GM19023 (cell line): ENCODE measurements at regions not wholly inside any gene's neighbourhood (a gene's known extent, or its start where the extent isn't known, plus 50 kb on each side); places are given as distances from the start of the nearest gene placed in this dataset.
"Not testable (repeated sequence)": the region's sequence is repeated elsewhere in the genome, so short reads cannot be mapped to it uniquely, and the experiment has no call there.

Experiments
- ATAC-seq: cut with Tn5 transposase; IDR thresholded peaks from one replicate; pipeline ENCODE4 v1.9.1; 2021; ENCODE audit warnings: mild to moderate bottlenecking, moderate library complexity; ENCODE audit not compliant: unreplicated experiment

DNA sequence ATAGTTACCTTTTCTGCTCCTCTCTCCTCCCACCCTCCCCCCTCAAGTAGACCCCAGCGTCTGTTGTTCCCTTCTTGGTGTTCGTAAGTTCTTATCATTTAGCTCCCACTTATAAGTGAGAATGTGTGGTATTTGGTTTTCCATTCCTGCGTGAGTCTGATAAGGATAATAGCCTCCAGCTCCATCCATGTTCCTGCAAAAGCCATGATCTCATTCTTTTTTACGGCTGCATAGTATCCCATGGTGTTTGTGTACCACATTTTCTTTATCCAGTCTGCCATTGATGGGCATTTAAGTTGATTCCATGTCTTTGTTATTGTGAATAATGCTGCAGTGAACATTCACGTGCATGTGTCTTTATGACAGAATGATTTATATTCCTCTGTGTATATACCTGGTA, 65.3 kb upstream of the FAM20A start:
- not testable (repeated sequence) for ATAC-seq

DNA sequence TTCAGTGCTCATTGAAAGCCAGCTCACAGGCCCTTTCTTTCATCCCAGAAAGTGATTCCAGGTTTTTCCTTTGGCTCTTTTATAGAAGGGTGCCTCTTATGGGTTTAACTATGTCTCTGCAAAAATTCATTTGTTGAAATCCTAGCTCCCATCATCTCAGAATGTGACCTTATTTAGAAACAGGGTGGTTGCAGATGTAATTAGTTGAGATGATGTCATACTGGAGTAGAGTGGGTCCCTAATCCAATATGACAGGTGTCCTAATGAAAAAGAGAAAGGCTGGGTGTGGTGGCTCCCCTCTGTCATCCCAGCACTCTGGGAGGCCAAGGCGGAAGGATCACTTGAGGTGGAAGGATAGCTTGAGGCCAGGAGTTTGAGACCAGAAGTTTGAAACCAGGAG, 64.2 kb upstream of the FAM20A start:
- no peak for ATAC-seq

GRCh38 chr17:68662479-68662878, 61.3 kb upstream of the FAM20A start:
- no peak for ATAC-seq

DNA sequence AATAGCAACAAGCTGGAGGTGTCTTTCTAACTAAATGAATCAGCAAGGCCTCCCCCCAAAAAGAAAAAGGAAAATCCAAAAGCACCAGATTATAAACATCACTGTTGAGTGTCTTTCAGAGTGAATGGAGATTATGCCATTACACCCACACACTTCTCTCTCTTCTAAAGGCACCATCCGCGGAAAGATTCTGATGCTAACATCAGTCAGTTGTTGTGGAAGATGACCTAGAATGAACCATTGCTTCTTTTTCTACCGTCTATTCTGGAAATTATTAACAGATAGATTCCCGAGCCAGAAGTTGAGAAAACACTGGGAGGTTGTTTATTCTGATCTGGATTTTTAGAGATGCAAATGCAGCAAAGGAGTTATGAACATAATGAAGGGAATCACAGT, 60.9 kb upstream of the FAM20A start:
- no peak for ATAC-seq

DNA sequence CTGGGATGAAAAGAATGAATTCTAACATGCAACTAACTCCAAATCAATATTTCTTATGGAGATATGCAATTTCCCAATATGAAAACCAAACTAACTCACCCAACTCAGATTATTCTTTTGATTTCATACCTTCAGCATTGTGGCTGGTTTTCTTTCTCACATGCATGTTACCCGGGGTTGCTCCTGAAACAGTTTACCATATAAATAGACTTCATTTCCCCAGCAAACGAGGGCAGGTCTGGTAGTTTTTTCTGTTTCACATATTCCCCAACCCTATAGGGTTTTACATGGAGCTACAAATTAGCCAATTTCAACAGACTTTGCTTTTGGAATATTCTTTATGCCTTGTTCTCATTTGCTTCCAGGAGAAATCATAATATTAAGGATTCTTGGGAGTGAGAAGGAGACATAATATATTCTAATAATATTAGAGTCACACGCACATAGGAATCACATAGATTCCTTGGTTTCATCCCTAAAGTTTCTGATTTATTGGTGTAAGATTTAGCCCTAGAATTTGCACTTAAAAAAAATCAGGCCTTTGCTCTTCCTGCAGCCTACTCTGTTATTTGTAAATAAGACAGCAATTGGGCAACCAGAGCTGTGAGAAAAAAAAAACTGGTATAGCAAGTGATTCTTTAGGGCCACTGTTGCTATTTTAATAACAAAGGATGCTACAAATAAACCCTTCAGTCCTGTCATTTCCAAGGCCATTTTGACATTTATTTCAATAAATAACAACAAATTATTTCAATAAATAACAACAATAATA, 60.3 kb upstream of the FAM20A start:
- ATAC-seq: no peak

DNA sequence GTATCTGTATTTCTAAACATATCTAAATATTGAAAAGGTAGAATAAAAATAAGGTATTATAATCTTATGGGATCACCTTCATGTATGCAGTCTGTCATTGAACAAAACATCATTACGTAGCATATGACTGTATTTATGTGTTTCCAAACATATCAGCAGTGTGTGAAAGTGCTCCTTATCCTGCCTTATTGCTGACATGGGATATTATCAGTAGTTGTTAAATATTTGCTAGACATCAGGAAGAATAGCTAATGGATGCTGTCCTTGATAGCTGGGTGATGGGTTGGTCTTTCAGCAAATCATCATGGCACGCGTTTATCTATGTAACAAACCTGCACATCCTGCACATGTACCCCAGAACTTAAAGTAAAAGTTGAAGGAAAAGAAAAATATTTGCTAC, 59.1 kb upstream of the FAM20A start:
- ATAC-seq: no peak

DNA sequence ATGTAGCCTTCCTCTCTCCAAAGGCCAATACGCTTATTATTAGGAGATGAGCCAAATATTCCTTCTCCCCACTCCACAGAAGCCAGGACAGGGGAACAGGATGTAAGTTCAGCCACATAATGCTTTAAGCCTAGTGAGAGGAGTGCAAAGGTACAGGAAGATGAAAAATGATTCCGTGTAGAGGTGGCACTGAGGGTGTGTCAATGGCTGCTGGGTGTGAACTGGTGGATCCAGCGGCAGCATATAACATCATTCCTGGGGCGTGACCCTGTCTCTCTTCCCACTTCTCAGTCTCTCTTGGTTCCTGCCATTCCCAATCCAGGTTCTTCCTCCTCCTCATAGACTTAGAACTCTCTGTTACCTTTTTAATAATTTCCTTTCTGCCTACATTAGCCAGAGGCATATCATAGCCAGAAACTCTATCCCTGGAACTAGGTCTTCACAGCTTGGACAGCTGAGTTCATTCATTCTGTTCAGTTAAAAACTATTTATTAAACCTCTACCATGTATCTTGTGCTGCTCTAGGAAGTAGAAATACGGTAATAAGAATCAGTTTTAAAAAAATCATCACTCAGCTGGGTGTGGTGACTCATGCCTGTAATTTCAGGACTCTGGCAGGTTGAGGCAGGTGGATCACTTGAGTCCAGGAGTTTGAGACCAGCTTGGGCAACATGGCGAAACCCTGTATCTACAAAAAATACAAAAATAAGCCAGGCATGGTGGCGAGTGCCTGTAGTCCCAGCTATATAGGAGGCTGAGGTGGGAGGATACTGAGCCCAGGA, 58.0 kb upstream of the FAM20A start:
- ATAC-seq: no peak

DNA sequence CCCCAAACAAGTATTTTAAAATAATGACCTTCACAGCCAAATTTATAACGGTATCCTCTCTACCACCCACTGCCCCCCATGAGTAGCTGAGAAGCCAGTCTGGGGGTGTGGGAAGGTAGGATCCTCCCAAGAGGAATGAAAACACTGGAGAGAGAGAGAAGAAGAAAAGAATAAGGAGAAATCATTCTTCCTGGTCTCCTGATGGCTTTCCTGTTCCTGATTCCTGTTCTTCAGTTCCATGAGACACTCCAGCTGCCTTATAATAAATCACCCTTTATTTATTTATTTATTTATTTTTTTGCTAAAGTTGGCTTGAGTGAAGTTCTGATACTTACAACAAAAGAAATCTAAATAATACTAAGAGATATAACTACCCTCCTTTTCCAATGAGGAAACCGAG, 56.4 kb upstream of the FAM20A start:
- no peak for ATAC-seq

GRCh38 chr17:68657166-68657565, 56.0 kb upstream of the FAM20A start:
- no peak for ATAC-seq

- ATAC-seq: no peak
These were observed 55.5 kb upstream of the FAM20A start for GRCh38 chr17:68656666-68657065.
